IMR-90 (cell line): ENCODE measurements at regions not wholly inside any gene's neighbourhood (a gene's known extent, or its start where the extent isn't known, plus 50 kb on each side); places are given as distances from the start of the nearest gene placed in this dataset.
"Not testable (repeated sequence)": the region's sequence is repeated elsewhere in the genome, so short reads cannot be mapped to it uniquely, and the experiment has no call there.

Experiments used
- ATAC-seq: fragments of 200-7000 bp; cut with Tn5 transposase; 2 replicates; pipeline ENCODE4 v1.9.1; 2020; ENCODE audit warnings: low read depth, mild to moderate bottlenecking, moderate library complexity
- BruUV-seq: library from RNA; stranded (reverse); fragments of 400-500 nt; replicated peaks from 2 replicates; lab custom pipeline; 2021; lab: Mats Ljungman, UMichigan
- CTCF ChIA-PET: fragments of 300-600 bp; formaldehyde crosslinking; extraction: SDS; loops from one replicate; lab custom pipeline; 2021; ENCODE audit warnings: antibody characterized with exemption; lab: Yijun Ruan, JAX
- POLR2A ChIA-PET: fragments of 300-600 bp; sonication (Branson Sonifier 250); formaldehyde crosslinking; loops from one replicate; lab custom pipeline; 2022; ENCODE audit warnings: antibody characterized with exemption; ENCODE audit not compliant: unreplicated experiment; lab: Charles Lee
- DNase-seq: peaks from one replicate; pipeline ENCODE4 v3.0.0; 2013
- H2AFZ ChIP-seq: replicated peaks from 2 replicates; pipeline ENCODE3; 2013; ENCODE audit warnings: low read length, mild to moderate bottlenecking; ENCODE audit not compliant: poor library complexity
- H2AK5ac ChIP-seq: 2 replicates; pipeline ENCODE4 v1.6.1; 2013; ENCODE audit warnings: low read depth, low read length, inconsistent platforms
- H2AK9ac ChIP-seq: replicated peaks from 2 replicates; pipeline ENCODE3; 2013; ENCODE audit warnings: mild to moderate bottlenecking, low read depth, low read length, moderate library complexity; ENCODE audit not compliant: poor library complexity
- H2BK120ac ChIP-seq: 2 replicates; pipeline ENCODE4 v1.6.1; 2013; ENCODE audit warnings: low read depth, low read length, inconsistent platforms
- H2BK15ac ChIP-seq: 3 replicates; pipeline ENCODE4 v1.6.1; 2013; ENCODE audit warnings: low read depth, low read length, inconsistent platforms
- H2BK20ac ChIP-seq: 2 replicates; pipeline ENCODE4 v1.6.1; 2013; ENCODE audit warnings: low read depth, mild to moderate bottlenecking, inconsistent platforms, low read length, moderate library complexity
- H2BK5ac ChIP-seq: 2 replicates; pipeline ENCODE4 v1.6.1; 2013; ENCODE audit warnings: mild to moderate bottlenecking, low read depth, low read length, inconsistent platforms; ENCODE audit not compliant: poor library complexity, severe bottlenecking
- H3K14ac ChIP-seq: replicated peaks from 2 replicates; pipeline ENCODE4 v1.6.1; 2013; ENCODE audit warnings: low read depth, low read length, inconsistent platforms
- H3K18ac ChIP-seq: 2 replicates; pipeline ENCODE4 v1.6.1; 2013; ENCODE audit warnings: low read depth, low read length, control low read depth
- H3K23ac ChIP-seq: 2 replicates; pipeline ENCODE4 v1.6.1; 2013; ENCODE audit warnings: low read depth, low read length, inconsistent platforms
- H3K27ac ChIP-seq: 2 replicates; pipeline ENCODE4 v1.5.1; 2013; ENCODE audit warnings: mild to moderate bottlenecking, control low read depth, low read length; ENCODE audit not compliant: insufficient read depth
- H3K27me3 ChIP-seq: 2 replicates; pipeline ENCODE4 v1.6.1; 2013; ENCODE audit warnings: low read length; ENCODE audit not compliant: control insufficient read depth, insufficient read depth
- H3K36me3 ChIP-seq: 2 replicates; pipeline ENCODE4 v1.6.1; 2013; ENCODE audit warnings: low read length, mixed read lengths; ENCODE audit not compliant: control insufficient read depth, insufficient read depth
- H3K4ac ChIP-seq: 2 replicates; pipeline ENCODE4 v1.6.1; 2013; ENCODE audit warnings: low read depth, low read length, inconsistent platforms
- H3K4me1 ChIP-seq: 2 replicates; pipeline ENCODE4 v1.6.1; 2013; ENCODE audit warnings: low read length, mixed read lengths; ENCODE audit not compliant: control insufficient read depth, insufficient read depth
- H3K4me2 ChIP-seq: 2 replicates; pipeline ENCODE4 v1.6.1; 2013; ENCODE audit warnings: low read depth, mild to moderate bottlenecking, control low read depth, low read length, moderate library complexity
- H3K4me3 ChIP-seq: 2 replicates; pipeline ENCODE4 v1.5.1; 2013; ENCODE audit warnings: low read depth, mild to moderate bottlenecking, control low read depth, low read length, moderate library complexity; ENCODE audit not compliant: insufficient read depth
- H3K56ac ChIP-seq: 2 replicates; pipeline ENCODE4 v1.6.1; 2013; ENCODE audit warnings: low read length, inconsistent platforms; ENCODE audit not compliant: insufficient read depth; ENCODE audit errors: extremely low read depth
- H3K79me1 ChIP-seq, 2 experiments: 2 replicates each; pipeline ENCODE4 v1.6.1; 2013; ENCODE audit warnings: low read length in 2 of 2, inconsistent platforms in 1 of 2, low read depth in 1 of 2
- H3K9ac ChIP-seq: 2 replicates; pipeline ENCODE4 v1.6.1; 2013; ENCODE audit warnings: low read depth, low read length, control low read depth
- H3K9me1 ChIP-seq: 2 replicates; pipeline ENCODE4 v1.6.1; 2013; ENCODE audit warnings: low read length, inconsistent platforms; ENCODE audit not compliant: insufficient read depth
- H3K9me3 ChIP-seq: 2 replicates; pipeline ENCODE4 v1.6.1; 2013; ENCODE audit warnings: low read length; ENCODE audit not compliant: control insufficient read depth, insufficient read depth
- H4K20me1 ChIP-seq: 2 replicates; pipeline ENCODE4 v1.6.1; 2013; ENCODE audit warnings: low read length, inconsistent platforms; ENCODE audit not compliant: insufficient read depth
- H4K5ac ChIP-seq: 2 replicates; pipeline ENCODE4 v1.6.1; 2013; ENCODE audit warnings: mild to moderate bottlenecking, low read depth, low read length, control low read depth
- H4K8ac ChIP-seq, 2 experiments: 2 replicates each; pipeline ENCODE4 v1.6.1; 2013; ENCODE audit warnings: low read depth in 2 of 2, low read length in 2 of 2, control low read depth in 1 of 2, inconsistent platforms in 1 of 2
- H4K91ac ChIP-seq: 2 replicates; pipeline ENCODE4 v1.6.1; 2013; ENCODE audit warnings: low read depth, low read length, inconsistent platforms; ENCODE audit not compliant: insufficient read depth
- WGBS, 2 experiments: methylation state at CpG; one replicate each; pipeline versions ENCODE4 v1.1.5 to v1.1.7; 2013; ENCODE audit warnings: missing lambda C conversion rate in 2 of 2; ENCODE audit not compliant: insufficient read length in 1 of 2; ENCODE audit errors: extremely low coverage in 2 of 2; 5-methylcytosine and 5-hydroxymethylcytosine counted together
- dilution Hi-C: fragments of 300-500 bp; cut with HindIII; formaldehyde crosslinking; loops from one replicate; pipeline ENCODE4 v1.14.3; 2018; ENCODE audit warnings: low sequenced_read_pairs; ENCODE audit not compliant: unreplicated experiment
- in situ Hi-C: fragments of 300-500 bp; cut with MboI; formaldehyde crosslinking; loops from 3 replicates; pipeline ENCODE4 v1.14.3; 2019; ENCODE audit warnings: low sequenced_read_pairs, inconsistent platforms, mixed read lengths
- intact Hi-C: fragments of 100-400 bp; cut with micrococcal nuclease; formaldehyde crosslinking; loops from 2 replicates; pipeline ENCODE4 v1.10.0; 2022

- H2BK20ac ChIP-seq, dilution Hi-C loops, H3K9me1 ChIP-seq, DNase-seq, H3K9ac ChIP-seq, H4K5ac ChIP-seq, H3K18ac ChIP-seq, H3K4ac ChIP-seq, H2AFZ ChIP-seq, H2BK5ac ChIP-seq, H3K56ac ChIP-seq, H3K9me3 ChIP-seq, H4K8ac ChIP-seq, BruUV-seq, CTCF ChIA-PET, H3K79me1 ChIP-seq, H4K20me1 ChIP-seq, H3K4me3 ChIP-seq, H3K27me3 ChIP-seq, H2AK9ac ChIP-seq, H3K14ac ChIP-seq, H3K36me3 ChIP-seq, ATAC-seq, H4K91ac ChIP-seq, H3K27ac ChIP-seq, intact Hi-C loops, H3K4me1 ChIP-seq, H3K23ac ChIP-seq, H2BK120ac ChIP-seq, H2BK15ac ChIP-seq, in situ Hi-C loops, H3K4me2 ChIP-seq, H2AK5ac ChIP-seq: not testable (repeated sequence)
- POLR2A ChIA-PET, result interaction anchor here (0.6 kb wide), 1 partner anchor 495 kb away, joined by 12 read pairs; no protein-coding TSS in a partner anchor
- 100% methylated on average over 1 of the region's 7 CpGs; no CpG with 5 or more reads in 1 of the 2 experiments for WGBS, 2 experiments
Observed at GRCh38 chr3:33970180-33970579, 171.8 kb downstream of the PDCD6IP start.
